Fibroblast of the aortic adventitia (primary cell): ENCODE measurements at regions not wholly inside any gene's neighbourhood (a gene's known extent, or its start where the extent isn't known, plus 50 kb on each side); places are given as distances from the start of the nearest gene placed in this dataset.

Experiments used
- DNase-seq: peaks from one replicate; pipeline ENCODE4 v3.0.0-alpha.2; 2010; ENCODE audit warnings: low read depth
- H3K4me3 ChIP-seq: 2 replicates; pipeline ENCODE4 v1.5.1; 2011; ENCODE audit warnings: low read depth, mild to moderate bottlenecking, control low read depth, low read length, moderate library complexity
- CTCF ChIP-seq: IDR thresholded peaks from 2 replicates; pipeline ENCODE4 v1.5.1; 2011; ENCODE audit warnings: mild to moderate bottlenecking, low read length, control low read depth, inconsistent platforms; ENCODE audit not compliant: insufficient read depth

GRCh38 chr13:65917731-65918130 is 1312.4 kb downstream of the PCDH9 start:
- TF ChIP-seq CTCF, result no peak
- no peak for DNase-seq

GRCh38 chr13:65915195-65915594 is 1314.9 kb downstream of the PCDH9 start:
- H3K4me3 ChIP-seq, result no peak overlapping the region
- TF ChIP-seq CTCF, result no peak
- DNase-seq, result no peak

More at GRCh38 chr13:65917731-65918130, 1312.4 kb downstream of the PCDH9 start:
- H3K4me3 ChIP-seq, result no peak overlapping the region

- no peak overlapping the region for H3K4me3 ChIP-seq
- no peak for TF ChIP-seq CTCF
- DNase-seq, result peak; percentile 62
Observed at GRCh38 chr13:65914716-65915115, 1315.4 kb downstream of the PCDH9 start.

GRCh38 chr13:65913173-65913572 is 1317.0 kb downstream of the PCDH9 start:
- DNase-seq, result peak; percentile 88
- no peak overlapping the region for H3K4me3 ChIP-seq
- TF ChIP-seq CTCF, result no peak

- no peak for DNase-seq
- no peak overlapping the region for H3K4me3 ChIP-seq
- no peak for TF ChIP-seq CTCF
Observed at GRCh38 chr13:65912516-65912915, 1317.6 kb downstream of the PCDH9 start.

GRCh38 chr13:65911546-65912193 is 1318.5 kb downstream of the PCDH9 start:
- H3K4me3 ChIP-seq, result no peak overlapping the region
- no peak for TF ChIP-seq CTCF
- peak; percentile 40 for DNase-seq

GRCh38 chr13:65909501-65909900 is 1320.6 kb downstream of the PCDH9 start:
- DNase-seq, result no peak
- TF ChIP-seq CTCF, result no peak

More at GRCh38 chr13:65909501-65909900, 1320.6 kb downstream of the PCDH9 start:
- H3K4me3 ChIP-seq, result no peak overlapping the region
